Stimulated activated memory B cell treated with anti-CD40 and anti-IgM and Interleukin-4, amounts not matched to agents 10 μg/mL and 1 μg/mL and 100 μg/mL, for 72 hours (primary cell): ENCODE measurements at regions not wholly inside any gene's neighbourhood (a gene's known extent, or its start where the extent isn't known, plus 50 kb on each side); places are given as distances from the start of the nearest gene placed in this dataset.
"Not testable (repeated sequence)": the region's sequence is repeated elsewhere in the genome, so short reads cannot be mapped to it uniquely, and the experiment has no call there.

Experiments
- ATAC-seq: fragments of 150-1000 bp; cut with Tn5 transposase; 2 replicates; pipeline ENCODE4 v1.10.0; 2021
- H3K27ac Mint-ChIP-seq: one replicate; pipeline ENCODE4 v1.8.0; 2022; ENCODE audit warnings: mild to moderate bottlenecking, mixed read lengths
- H3K27me3 Mint-ChIP-seq: one replicate; pipeline ENCODE4 v1.8.0; 2022; ENCODE audit warnings: mixed read lengths
- H3K36me3 Mint-ChIP-seq: one replicate; pipeline ENCODE4 v1.8.0; 2022; ENCODE audit warnings: mixed read lengths
- H3K4me1 Mint-ChIP-seq: one replicate; pipeline ENCODE4 v1.8.0; 2022; ENCODE audit warnings: mixed read lengths
- H3K4me3 Mint-ChIP-seq: one replicate; pipeline ENCODE4 v1.8.0; 2022; ENCODE audit warnings: mild to moderate bottlenecking, moderate library complexity, mixed read lengths
- H3K9me3 Mint-ChIP-seq: one replicate; pipeline ENCODE4 v1.8.0; 2022; ENCODE audit warnings: mixed read lengths

- Mint-ChIP-seq H3K9me3 (peaks cover 3% of the 10 kb centered on the region), H3K4me3 (no peak overlapping the region)
- ATAC-seq, result no peak
These were observed 650.0 kb upstream of the STXBP6 start for GRCh38 chr14:25699981-25700380.

GRCh38 chr14:25698111-25698510 lies 648.2 kb upstream of the STXBP6 start:
- H3K9me3 Mint-ChIP-seq, result peaks cover 3% of the 10 kb centered on the region

More at GRCh38 chr14:25699981-25700380, 650.0 kb upstream of the STXBP6 start:
- Mint-ChIP-seq H3K27ac (no peak overlapping the region), H3K36me3 (no peaks in the 10 kb centered on the region), H3K27me3 (no peaks in the 10 kb centered on the region), H3K4me1 (no peaks in the 10 kb centered on the region)

GRCh38 chr14:25696176-25696575 lies 646.2 kb upstream of the STXBP6 start:
- Mint-ChIP-seq H3K36me3 (no peaks in the 10 kb centered on the region), H3K9me3 (peaks cover 3% of the 10 kb centered on the region), H3K4me3 (no peak overlapping the region), H3K27ac (no peak overlapping the region), H3K4me1 (no peaks in the 10 kb centered on the region), H3K27me3 (no peaks in the 10 kb centered on the region)
- no peak for ATAC-seq

More at GRCh38 chr14:25698111-25698510, 648.2 kb upstream of the STXBP6 start:
- ATAC-seq, result no peak
- Mint-ChIP-seq H3K4me3 (no peak overlapping the region), H3K36me3 (no peaks in the 10 kb centered on the region), H3K4me1 (no peaks in the 10 kb centered on the region), H3K27me3 (no peaks in the 10 kb centered on the region), H3K27ac (no peak overlapping the region)

- no peaks in the 10 kb centered on the region for H3K27me3 Mint-ChIP-seq
- no peaks in the 10 kb centered on the region for H3K36me3 Mint-ChIP-seq
- H3K4me1 Mint-ChIP-seq, result no peaks in the 10 kb centered on the region
- no peak overlapping the region for H3K27ac Mint-ChIP-seq
- no peak overlapping the region for H3K4me3 Mint-ChIP-seq
- no peaks in the 10 kb centered on the region for H3K9me3 Mint-ChIP-seq
- ATAC-seq, result no peak
These were observed 635.1 kb upstream of the STXBP6 start for GRCh38 chr14:25685004-25685403.

- Mint-ChIP-seq H3K27ac (no peak overlapping the region), H3K4me1 (no peaks in the 10 kb centered on the region), H3K4me3 (no peak overlapping the region), H3K27me3 (no peaks in the 10 kb centered on the region), H3K36me3 (no peaks in the 10 kb centered on the region), H3K9me3 (peaks cover 9% of the 10 kb centered on the region)
- no peak for ATAC-seq
These were observed 631.0 kb upstream of the STXBP6 start for GRCh38 chr14:25680934-25681333.

- H3K4me1 Mint-ChIP-seq, H3K36me3 Mint-ChIP-seq, H3K9me3 Mint-ChIP-seq, H3K27ac Mint-ChIP-seq, ATAC-seq, H3K27me3 Mint-ChIP-seq, H3K4me3 Mint-ChIP-seq: not testable (repeated sequence)
These were observed 630.6 kb upstream of the STXBP6 start for GRCh38 chr14:25680511-25680910.

- Mint-ChIP-seq H3K4me3 (no peak overlapping the region), H3K4me1 (no peaks in the 10 kb centered on the region), H3K27me3 (no peaks in the 10 kb centered on the region), H3K9me3 (peaks cover 9% of the 10 kb centered on the region), H3K27ac (no peak overlapping the region), H3K36me3 (no peaks in the 10 kb centered on the region)
- no peak for ATAC-seq
These were observed 627.2 kb upstream of the STXBP6 start for GRCh38 chr14:25677111-25677510.

GRCh38 chr14:25667387-25667786 lies 617.4 kb upstream of the STXBP6 start:
- no peak overlapping the region for H3K4me3 Mint-ChIP-seq
- H3K27me3 Mint-ChIP-seq, result no peaks in the 10 kb centered on the region
- no peaks in the 10 kb centered on the region for H3K36me3 Mint-ChIP-seq
- H3K9me3 Mint-ChIP-seq, result peaks cover 4% of the 10 kb centered on the region
- H3K27ac Mint-ChIP-seq, result no peak overlapping the region
- no peak for ATAC-seq
- no peaks in the 10 kb centered on the region for H3K4me1 Mint-ChIP-seq

GRCh38 chr14:25666877-25667276 lies 616.9 kb upstream of the STXBP6 start:
- Mint-ChIP-seq H3K36me3 (no peaks in the 10 kb centered on the region), H3K27me3 (no peaks in the 10 kb centered on the region), H3K4me3 (no peak overlapping the region), H3K27ac (no peak overlapping the region), H3K9me3 (peaks cover 4% of the 10 kb centered on the region), H3K4me1 (no peaks in the 10 kb centered on the region)
- ATAC-seq, result no peak

- H3K27ac Mint-ChIP-seq, result no peak overlapping the region
- no peaks in the 10 kb centered on the region for H3K36me3 Mint-ChIP-seq
- H3K4me3 Mint-ChIP-seq, result no peak overlapping the region
- no peaks in the 10 kb centered on the region for H3K4me1 Mint-ChIP-seq
- no peak for ATAC-seq
- H3K27me3 Mint-ChIP-seq, result no peaks in the 10 kb centered on the region
- H3K9me3 Mint-ChIP-seq, result peaks cover 3% of the 10 kb centered on the region
These were observed 609.0 kb upstream of the STXBP6 start for GRCh38 chr14:25658988-25659387.

- Mint-ChIP-seq H3K4me1 (no peaks in the 10 kb centered on the region), H3K9me3 (peaks cover 4% of the 10 kb centered on the region), H3K36me3 (no peaks in the 10 kb centered on the region), H3K4me3 (no peak overlapping the region), H3K27ac (no peak overlapping the region), H3K27me3 (no peaks in the 10 kb centered on the region)
- no peak for ATAC-seq
These were observed 580.5 kb upstream of the STXBP6 start for GRCh38 chr14:25630447-25630846.

- H3K27me3 Mint-ChIP-seq, result no peaks in the 10 kb centered on the region
- H3K27ac Mint-ChIP-seq, result no peak overlapping the region
- H3K4me1 Mint-ChIP-seq, result no peaks in the 10 kb centered on the region
- ATAC-seq, result no peak
- H3K4me3 Mint-ChIP-seq, result no peak overlapping the region
- H3K36me3 Mint-ChIP-seq, result no peaks in the 10 kb centered on the region
- peaks cover 4% of the 10 kb centered on the region for H3K9me3 Mint-ChIP-seq
These were observed 579.0 kb upstream of the STXBP6 start for GRCh38 chr14:25628978-25629377.

GRCh38 chr14:25628390-25628789 lies 578.4 kb upstream of the STXBP6 start:
- ATAC-seq, result no peak
- Mint-ChIP-seq H3K27me3 (no peaks in the 10 kb centered on the region), H3K4me1 (no peaks in the 10 kb centered on the region)

GRCh38 chr14:25626986-25627385 lies 577.0 kb upstream of the STXBP6 start:
- no peak overlapping the region for H3K27ac Mint-ChIP-seq
- no peaks in the 10 kb centered on the region for H3K36me3 Mint-ChIP-seq
- ATAC-seq, result no peak
- H3K27me3 Mint-ChIP-seq, result no peaks in the 10 kb centered on the region
- peaks cover 6% of the 10 kb centered on the region for H3K9me3 Mint-ChIP-seq
- H3K4me3 Mint-ChIP-seq, result no peak overlapping the region
- no peaks in the 10 kb centered on the region for H3K4me1 Mint-ChIP-seq

More at GRCh38 chr14:25628390-25628789, 578.4 kb upstream of the STXBP6 start:
- Mint-ChIP-seq H3K9me3 (peaks cover 4% of the 10 kb centered on the region), H3K4me3 (no peak overlapping the region), H3K36me3 (no peaks in the 10 kb centered on the region), H3K27ac (no peak overlapping the region)

GRCh38 chr14:25622763-25623162 lies 572.8 kb upstream of the STXBP6 start:
- no peaks in the 10 kb centered on the region for H3K36me3 Mint-ChIP-seq
- H3K27me3 Mint-ChIP-seq, result no peaks in the 10 kb centered on the region
- H3K27ac Mint-ChIP-seq, result no peak overlapping the region
- H3K4me3 Mint-ChIP-seq, result no peak overlapping the region
- H3K4me1 Mint-ChIP-seq, result no peaks in the 10 kb centered on the region
- no peak for ATAC-seq
- peaks cover 8% of the 10 kb centered on the region for H3K9me3 Mint-ChIP-seq

GRCh38 chr14:25620515-25620914 lies 570.6 kb upstream of the STXBP6 start:
- Mint-ChIP-seq H3K27ac (no peak overlapping the region), H3K27me3 (no peaks in the 10 kb centered on the region), H3K9me3 (peaks cover 8% of the 10 kb centered on the region), H3K4me3 (no peak overlapping the region), H3K36me3 (no peaks in the 10 kb centered on the region), H3K4me1 (no peaks in the 10 kb centered on the region)
- ATAC-seq, result no peak

- H3K9me3 Mint-ChIP-seq, result peaks cover 8% of the 10 kb centered on the region
- no peak overlapping the region for H3K4me3 Mint-ChIP-seq
- no peaks in the 10 kb centered on the region for H3K4me1 Mint-ChIP-seq
- H3K27ac Mint-ChIP-seq, result no peak overlapping the region
- ATAC-seq, result no peak
- H3K27me3 Mint-ChIP-seq, result no peaks in the 10 kb centered on the region
- H3K36me3 Mint-ChIP-seq, result no peaks in the 10 kb centered on the region
These were observed 565.2 kb upstream of the STXBP6 start for GRCh38 chr14:25615174-25615573.
